ENCODE measurements at regions not wholly inside any gene's neighbourhood (a gene's known extent, or its start where the extent isn't known, plus 50 kb on each side); places are given as distances from the start of the nearest gene placed in this dataset.
"Not testable (repeated sequence)": the region's sequence is repeated elsewhere in the genome, so short reads cannot be mapped to it uniquely, and the experiment has no call there.

DNA sequence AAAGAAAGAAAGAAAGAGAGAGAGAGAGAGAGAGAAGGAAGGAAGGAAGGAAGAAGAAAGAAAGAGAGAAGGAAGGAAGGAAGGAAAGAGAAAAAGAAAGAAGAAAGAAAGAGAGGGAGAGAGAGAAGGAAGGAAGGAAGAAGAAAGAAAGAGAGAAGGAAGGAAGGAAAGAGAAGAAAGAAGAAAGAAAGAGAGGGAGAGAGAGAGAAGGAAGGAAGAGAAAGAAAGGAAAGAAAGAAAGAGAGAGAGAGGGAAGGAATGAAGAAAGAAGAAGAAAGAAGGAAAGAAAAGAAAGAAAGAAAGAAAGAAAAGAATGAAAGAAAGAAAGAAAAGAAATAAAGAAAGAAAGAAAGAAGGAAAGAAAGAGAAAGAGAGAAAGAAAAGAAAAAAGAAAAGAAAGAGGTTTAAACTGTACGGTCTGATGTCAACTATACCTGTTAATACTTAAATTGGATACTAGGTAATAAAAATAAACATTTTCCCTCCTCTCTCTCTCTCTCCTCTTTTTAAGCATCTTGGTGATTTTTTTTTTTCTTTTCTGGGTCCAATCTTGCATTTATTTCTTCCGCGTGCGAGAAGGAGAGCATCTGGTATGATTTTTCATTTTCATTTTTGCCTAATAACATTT lies 93.8 kb downstream of the CRLF2 start:
- no peaks in the 10 kb centered on the region for H3K27me3 Mint-ChIP-seq (ENCODE audit: unreplicated experiment)
- TF ChIP-seq, protein P1, sequence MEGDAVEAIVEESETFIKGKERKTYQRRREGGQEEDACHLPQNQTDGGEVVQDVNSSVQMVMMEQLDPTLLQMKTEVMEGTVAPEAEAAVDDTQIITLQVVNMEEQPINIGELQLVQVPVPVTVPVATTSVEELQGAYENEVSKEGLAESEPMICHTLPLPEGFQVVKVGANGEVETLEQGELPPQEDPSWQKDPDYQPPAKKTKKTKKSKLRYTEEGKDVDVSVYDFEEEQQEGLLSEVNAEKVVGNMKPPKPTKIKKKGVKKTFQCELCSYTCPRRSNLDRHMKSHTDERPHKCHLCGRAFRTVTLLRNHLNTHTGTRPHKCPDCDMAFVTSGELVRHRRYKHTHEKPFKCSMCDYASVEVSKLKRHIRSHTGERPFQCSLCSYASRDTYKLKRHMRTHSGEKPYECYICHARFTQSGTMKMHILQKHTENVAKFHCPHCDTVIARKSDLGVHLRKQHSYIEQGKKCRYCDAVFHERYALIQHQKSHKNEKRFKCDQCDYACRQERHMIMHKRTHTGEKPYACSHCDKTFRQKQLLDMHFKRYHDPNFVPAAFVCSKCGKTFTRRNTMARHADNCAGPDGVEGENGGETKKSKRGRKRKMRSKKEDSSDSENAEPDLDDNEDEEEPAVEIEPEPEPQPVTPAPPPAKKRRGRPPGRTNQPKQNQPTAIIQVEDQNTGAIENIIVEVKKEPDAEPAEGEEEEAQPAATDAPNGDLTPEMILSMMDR (IDR thresholded peaks at IDR 0.05; ENCODE audit: partially characterized antibody, unreplicated experiment) = no peak
- no peak overlapping the region for H3K27ac Mint-ChIP-seq (ENCODE audit: unreplicated experiment)
- no peaks in the 10 kb centered on the region for H3K36me3 Mint-ChIP-seq (ENCODE audit: unreplicated experiment)
- no peak overlapping the region for H3K4me3 Mint-ChIP-seq (ENCODE audit: unreplicated experiment)
- H3K4me1 Mint-ChIP-seq (ENCODE audit: low read depth, unreplicated experiment) = no peaks in the 10 kb centered on the region
- DNase-seq = no peak
- H3K9me3 Mint-ChIP-seq (ENCODE audit: unreplicated experiment) = no peaks in the 10 kb centered on the region

DNA sequence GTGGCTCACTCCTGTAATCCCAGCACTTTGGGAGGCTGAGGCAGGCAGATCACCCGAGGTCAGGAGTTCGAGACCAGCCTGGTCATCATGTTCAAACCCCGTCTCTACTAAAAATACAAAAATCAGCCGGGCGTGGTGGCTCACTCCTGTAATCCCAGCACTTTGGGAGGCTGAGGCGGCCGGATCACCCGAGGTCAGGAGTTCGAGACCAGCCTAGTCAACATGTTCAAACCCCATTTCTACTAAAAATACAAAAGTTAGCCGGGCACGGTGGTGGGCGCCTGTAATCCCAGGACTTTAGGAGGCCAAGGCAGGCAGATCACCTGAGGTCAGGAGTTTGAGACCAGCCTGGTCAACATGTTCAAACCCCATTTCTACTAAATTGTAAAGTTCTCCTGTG lies 97.0 kb downstream of the CRLF2 start:
- not testable (repeated sequence) for DNase-seq; H3K27ac Mint-ChIP-seq (ENCODE audit: unreplicated experiment); H3K4me3 Mint-ChIP-seq (ENCODE audit: unreplicated experiment); H3K9me3 Mint-ChIP-seq (ENCODE audit: unreplicated experiment); H3K27me3 Mint-ChIP-seq (ENCODE audit: unreplicated experiment); H3K36me3 Mint-ChIP-seq (ENCODE audit: unreplicated experiment)
- H3K4me1 Mint-ChIP-seq (ENCODE audit: low read depth, unreplicated experiment) = peaks cover 12% of the 10 kb centered on the region

GRCh38 chrX:1112321-1112720 lies 100.1 kb downstream of the CRLF2 start:
- H3K27ac Mint-ChIP-seq (ENCODE audit: unreplicated experiment) = no peak overlapping the region
- peaks cover 7% of the 10 kb centered on the region for H3K9me3 Mint-ChIP-seq (ENCODE audit: unreplicated experiment)
- TF ChIP-seq, protein P1 (IDR thresholded peaks at IDR 0.05; ENCODE audit: partially characterized antibody, unreplicated experiment) = no peak
- peaks cover 13% of the 10 kb centered on the region for H3K4me1 Mint-ChIP-seq (ENCODE audit: low read depth, unreplicated experiment)
- H3K36me3 Mint-ChIP-seq (ENCODE audit: unreplicated experiment) = no peaks in the 10 kb centered on the region
- DNase-seq = no peak
- H3K4me3 Mint-ChIP-seq (ENCODE audit: unreplicated experiment) = peak overlapping the region; percentile 79
- H3K27me3 Mint-ChIP-seq (ENCODE audit: unreplicated experiment) = peaks cover 3% of the 10 kb centered on the region

DNA sequence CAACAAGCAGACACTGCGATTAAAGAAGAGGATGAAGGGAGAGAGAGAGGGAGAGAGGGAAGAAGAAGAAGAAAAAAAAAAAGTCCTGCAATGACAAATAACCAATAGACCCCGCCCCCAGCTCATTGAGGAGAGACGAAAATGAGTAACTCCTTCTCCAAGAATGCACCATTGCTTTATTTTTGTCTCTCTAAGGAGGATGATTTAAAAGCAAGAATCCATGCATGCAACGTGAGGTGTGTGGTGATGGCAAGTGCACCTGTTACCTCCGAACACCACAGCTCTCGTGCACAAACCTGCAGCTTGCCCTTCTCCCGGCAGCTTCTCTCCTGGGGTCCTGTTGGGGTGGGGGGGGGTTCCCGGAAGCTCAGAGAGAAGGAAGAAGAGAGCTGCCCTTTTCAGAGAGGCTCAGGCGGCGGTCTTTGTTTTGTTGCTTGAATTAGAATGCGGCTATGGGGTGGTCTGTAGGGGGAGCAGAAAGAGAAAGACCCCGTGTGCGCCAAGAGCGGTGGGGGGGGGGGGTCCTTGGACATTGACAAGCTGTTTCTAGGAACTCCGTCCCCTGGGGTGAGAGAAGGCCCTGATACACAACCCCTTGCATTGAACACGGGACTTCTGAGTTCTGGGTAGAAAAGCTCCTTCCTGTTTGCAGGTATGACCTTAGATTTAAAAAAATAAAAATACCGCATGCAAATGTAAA lies 100.7 kb downstream of the CRLF2 start:
- DNase-seq = no peak
- Mint-ChIP-seq H3K4me1 (ENCODE audit: low read depth, unreplicated experiment) (peaks cover 13% of the 10 kb centered on the region), H3K27ac (ENCODE audit: unreplicated experiment) (peak overlapping the region; percentile 29), H3K36me3 (ENCODE audit: unreplicated experiment) (no peaks in the 10 kb centered on the region), H3K9me3 (ENCODE audit: unreplicated experiment) (peaks cover 7% of the 10 kb centered on the region), H3K27me3 (ENCODE audit: unreplicated experiment) (peaks cover 7% of the 10 kb centered on the region), H3K4me3 (ENCODE audit: unreplicated experiment) (peak overlapping the region; percentile 79)
- TF ChIP-seq, protein P1 (IDR thresholded peaks at IDR 0.05; ENCODE audit: partially characterized antibody, unreplicated experiment) = no peak

- peaks cover 9% of the 10 kb centered on the region for H3K27me3 Mint-ChIP-seq (ENCODE audit: unreplicated experiment)
- peaks cover 13% of the 10 kb centered on the region for H3K4me1 Mint-ChIP-seq (ENCODE audit: low read depth, unreplicated experiment)
- H3K36me3 Mint-ChIP-seq (ENCODE audit: unreplicated experiment) = no peaks in the 10 kb centered on the region
- H3K9me3 Mint-ChIP-seq (ENCODE audit: unreplicated experiment) = peaks cover 7% of the 10 kb centered on the region
- DNase-seq = no peak
- TF ChIP-seq, protein P1 (IDR thresholded peaks at IDR 0.05; ENCODE audit: partially characterized antibody, unreplicated experiment) = no peak
- H3K4me3 Mint-ChIP-seq (ENCODE audit: unreplicated experiment) = no peak overlapping the region
- H3K27ac Mint-ChIP-seq (ENCODE audit: unreplicated experiment) = no peak overlapping the region
These were observed 102.8 kb downstream of the CRLF2 start for GRCh38 chrX:1109580-1110119.

Measured in glutamatergic neuron (in vitro differentiated cells).